Activated CD8-positive, alpha-beta memory T cell treated with anti-CD3 and anti-CD28 coated beads, Interleukin-2, amount 10 ng/mL, durations not matched to agents 7 days and 5 days (primary cell): ENCODE measurements at regions not wholly inside any gene's neighbourhood (a gene's known extent, or its start where the extent isn't known, plus 50 kb on each side); places are given as distances from the start of the nearest gene placed in this dataset.

Source experiments
- ATAC-seq: fragments of 150-1000 bp; cut with Tn5 transposase; one replicate; pipeline ENCODE4 v1.10.0; 2021; ENCODE audit warnings: moderate library complexity
- CTCF ChIA-PET: fragments of 350-600 bp; sonication (Branson Sonifier 250); formaldehyde crosslinking; loops from one replicate; lab custom pipeline; 2021; ENCODE audit warnings: antibody characterized with exemption; lab: Charles Lee
- DNase-seq: peaks from one replicate; pipeline ENCODE4 v3.0.0-alpha.2; 2020
- H3K27ac Mint-ChIP-seq: one replicate; pipeline ENCODE4 v1.8.0; 2021; ENCODE audit warnings: mild to moderate bottlenecking, mixed read lengths
- H3K27me3 Mint-ChIP-seq: one replicate; pipeline ENCODE4 v1.8.0; 2021; ENCODE audit warnings: mixed read lengths
- H3K36me3 Mint-ChIP-seq: one replicate; pipeline ENCODE4 v1.8.0; 2021; ENCODE audit warnings: mild to moderate bottlenecking, mixed read lengths
- H3K4me1 Mint-ChIP-seq: one replicate; pipeline ENCODE4 v1.8.0; 2021; ENCODE audit warnings: mixed read lengths
- H3K4me3 Mint-ChIP-seq: one replicate; pipeline ENCODE4 v1.8.0; 2021; ENCODE audit warnings: mild to moderate bottlenecking, moderate library complexity, mixed read lengths
- H3K9me3 Mint-ChIP-seq: one replicate; pipeline ENCODE4 v1.8.0; 2022; ENCODE audit warnings: low read depth, mixed read lengths

DNA sequence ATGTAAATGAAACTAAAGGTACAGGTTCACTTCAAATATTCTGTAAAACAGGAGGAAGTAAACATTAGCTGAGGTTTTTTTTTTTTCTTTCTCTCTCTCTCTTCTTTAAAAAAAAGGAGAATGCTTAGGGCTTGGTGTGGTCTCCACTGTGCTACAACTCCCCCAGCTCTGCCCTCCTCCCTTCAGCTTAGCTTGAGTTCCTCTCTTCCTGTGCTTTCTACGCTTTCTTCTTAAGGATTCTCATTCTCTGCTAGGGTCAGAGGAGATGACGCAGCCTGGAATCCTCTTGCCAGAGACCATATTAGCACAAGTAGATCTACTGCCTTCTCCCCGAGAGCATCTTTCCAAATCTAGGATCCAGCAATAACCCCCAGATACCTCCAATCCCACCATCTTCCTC, 69.1 kb upstream of the SNRK start:
- H3K27ac Mint-ChIP-seq: no peak overlapping the region
- CTCF ChIA-PET: interaction anchor here (2.3 kb wide), 1 partner anchor 255 kb away, joined by 5 read pairs; no protein-coding TSS in a partner anchor
- H3K4me1 Mint-ChIP-seq: peaks cover 5% of the 10 kb centered on the region
- no peaks in the 10 kb centered on the region for H3K27me3 Mint-ChIP-seq
- H3K9me3 Mint-ChIP-seq: no peaks in the 10 kb centered on the region
- H3K36me3 Mint-ChIP-seq: no peaks in the 10 kb centered on the region
- no peak for DNase-seq
- ATAC-seq: no peak
- no peak overlapping the region for H3K4me3 Mint-ChIP-seq

DNA sequence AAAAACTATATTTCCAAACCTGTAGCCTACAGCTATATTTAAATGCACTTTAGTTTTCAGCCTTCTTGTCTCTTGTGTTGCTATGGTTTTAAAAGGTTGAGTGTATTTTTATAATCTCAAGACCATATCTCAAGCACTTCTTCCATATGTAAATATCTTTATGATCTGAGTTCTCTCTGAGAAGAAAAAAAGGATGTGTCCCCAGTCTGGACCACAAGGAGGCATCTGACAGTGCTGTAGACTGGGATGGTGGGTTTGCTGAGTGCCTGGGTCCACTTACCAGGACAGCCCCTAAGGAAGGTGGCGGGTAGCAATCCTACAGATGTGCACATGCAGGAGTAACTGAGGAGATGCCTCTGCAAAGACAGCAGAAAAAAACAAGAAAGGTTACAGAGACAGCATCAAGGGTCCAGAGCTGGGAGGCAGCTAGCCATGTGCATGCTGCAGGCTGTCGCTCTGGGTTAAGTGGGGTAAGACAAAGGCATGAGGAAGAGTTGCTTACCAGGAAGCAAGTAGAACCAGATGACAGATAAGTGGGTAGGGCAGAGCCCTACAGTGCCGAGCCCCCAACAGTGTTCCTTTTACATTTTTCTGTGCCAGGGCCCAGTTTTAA, 70.6 kb upstream of the SNRK start:
- H3K27ac Mint-ChIP-seq: no peak overlapping the region
- no peaks in the 10 kb centered on the region for H3K27me3 Mint-ChIP-seq
- CTCF ChIA-PET: interaction anchor here (1.6 kb wide), 1 partner anchor 24 kb away, joined by 3 read pairs; no protein-coding TSS in a partner anchor
- peaks cover 5% of the 10 kb centered on the region for H3K4me1 Mint-ChIP-seq
- H3K9me3 Mint-ChIP-seq: no peaks in the 10 kb centered on the region
- ATAC-seq (no peak), DNase-seq (no peak)
- no peaks in the 10 kb centered on the region for H3K36me3 Mint-ChIP-seq
- no peak overlapping the region for H3K4me3 Mint-ChIP-seq

- Mint-ChIP-seq H3K4me1 (peaks cover 3% of the 10 kb centered on the region), H3K36me3 (no peaks in the 10 kb centered on the region), H3K27ac (no peak overlapping the region), H3K4me3 (no peak overlapping the region), H3K27me3 (no peaks in the 10 kb centered on the region), H3K9me3 (no peaks in the 10 kb centered on the region)
- DNase-seq (no peak), ATAC-seq (no peak)
- CTCF ChIA-PET: interaction anchor here (1.6 kb wide), 1 partner anchor 24 kb away, joined by 3 read pairs; no protein-coding TSS in a partner anchor
Observed at GRCh38 chr3:43215138-43215537, 71.2 kb upstream of the SNRK start.

DNA sequence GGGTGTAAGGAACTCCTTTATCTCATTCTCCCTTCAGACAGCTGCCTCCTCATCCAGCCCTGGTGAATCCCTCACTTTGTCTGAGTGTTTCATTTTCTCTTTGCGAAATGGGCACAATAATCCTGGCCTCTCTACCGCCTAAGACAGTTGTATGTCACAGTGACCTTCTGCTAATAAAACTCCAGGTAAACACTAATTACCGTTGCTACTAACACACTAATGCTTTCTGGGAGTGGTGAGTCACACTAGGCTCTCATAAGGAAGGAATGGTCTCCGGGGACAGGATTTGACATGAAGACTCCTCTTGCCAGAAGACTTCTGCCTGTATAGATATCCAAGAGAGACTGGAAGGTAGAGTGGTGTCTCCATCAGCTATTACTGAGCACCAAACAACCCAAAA, 71.7 kb upstream of the SNRK start:
- H3K36me3 Mint-ChIP-seq: no peaks in the 10 kb centered on the region
- CTCF ChIA-PET: no interaction called here
- no peak overlapping the region for H3K4me3 Mint-ChIP-seq
- H3K4me1 Mint-ChIP-seq: peaks cover 3% of the 10 kb centered on the region
- no peak for DNase-seq
- no peak for ATAC-seq
- no peaks in the 10 kb centered on the region for H3K27me3 Mint-ChIP-seq
- H3K27ac Mint-ChIP-seq: no peak overlapping the region
- H3K9me3 Mint-ChIP-seq: no peaks in the 10 kb centered on the region

- H3K4me1 Mint-ChIP-seq: peaks cover 3% of the 10 kb centered on the region
- no peaks in the 10 kb centered on the region for H3K27me3 Mint-ChIP-seq
- DNase-seq: no peak
- H3K4me3 Mint-ChIP-seq: no peak overlapping the region
- CTCF ChIA-PET: interaction anchor here (1.1 kb wide), 1 partner anchor 28 kb away, joined by 3 read pairs; no protein-coding TSS in a partner anchor
- ATAC-seq: no peak
- H3K27ac Mint-ChIP-seq: no peak overlapping the region
- no peaks in the 10 kb centered on the region for H3K9me3 Mint-ChIP-seq
- H3K36me3 Mint-ChIP-seq: no peaks in the 10 kb centered on the region
Observed at GRCh38 chr3:43213631-43214030, 72.7 kb upstream of the SNRK start.

DNA sequence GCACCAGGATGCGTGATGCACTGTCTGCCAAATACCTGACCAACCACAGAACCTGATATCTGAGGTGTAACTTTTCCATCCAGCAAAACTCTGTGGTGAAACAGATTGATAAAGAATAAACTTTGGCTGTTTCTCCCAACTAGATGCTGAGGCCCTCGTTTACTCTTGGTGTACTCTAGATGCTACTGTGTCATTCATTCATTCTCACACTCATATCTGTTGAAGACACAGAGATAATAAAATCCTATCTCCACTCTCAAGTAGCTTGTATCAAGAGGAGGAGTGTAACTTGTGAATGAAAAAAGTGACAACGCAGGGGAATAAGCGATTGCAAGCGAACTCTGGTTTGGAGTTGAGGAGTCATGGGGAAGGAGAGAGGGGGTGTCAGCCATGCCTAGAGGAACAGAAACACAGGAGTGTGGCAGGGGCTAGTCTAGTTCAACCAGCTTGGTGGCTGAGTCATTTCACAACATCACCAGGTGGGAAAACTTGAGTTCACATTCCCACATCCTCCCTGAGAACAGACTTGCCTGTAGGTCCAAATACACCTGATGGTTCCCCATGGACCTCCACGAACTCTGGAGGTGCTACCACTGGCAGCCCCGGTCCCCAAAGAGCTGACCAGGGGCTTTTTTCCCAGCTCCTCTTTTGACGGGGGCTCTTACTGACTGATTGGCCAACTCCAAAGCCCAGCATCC, 73.3 kb upstream of the SNRK start:
- Mint-ChIP-seq H3K9me3 (no peaks in the 10 kb centered on the region), H3K4me1 (peaks cover 3% of the 10 kb centered on the region)
- no peak for ATAC-seq

GRCh38 chr3:43211681-43212080, 74.7 kb upstream of the SNRK start:
- DNase-seq: no peak
- Mint-ChIP-seq H3K27me3 (no peaks in the 10 kb centered on the region), H3K36me3 (no peaks in the 10 kb centered on the region), H3K27ac (no peak overlapping the region), H3K4me1 (peaks cover 3% of the 10 kb centered on the region), H3K9me3 (peaks cover 1% of the 10 kb centered on the region), H3K4me3 (no peak overlapping the region)
- CTCF ChIA-PET: interaction anchor here (1.1 kb wide), 1 partner anchor 48 kb away, joined by 3 read pairs; no protein-coding TSS in a partner anchor
- no peak for ATAC-seq

More for the DNA sequence above, 73.3 kb upstream of the SNRK start:
- Mint-ChIP-seq H3K4me3 (no peak overlapping the region), H3K27me3 (no peaks in the 10 kb centered on the region), H3K27ac (no peak overlapping the region), H3K36me3 (no peaks in the 10 kb centered on the region)
- DNase-seq: no peak
- CTCF ChIA-PET: interaction anchor here (1.1 kb wide), 1 partner anchor 29 kb away, joined by 3 read pairs; no protein-coding TSS in a partner anchor

DNA sequence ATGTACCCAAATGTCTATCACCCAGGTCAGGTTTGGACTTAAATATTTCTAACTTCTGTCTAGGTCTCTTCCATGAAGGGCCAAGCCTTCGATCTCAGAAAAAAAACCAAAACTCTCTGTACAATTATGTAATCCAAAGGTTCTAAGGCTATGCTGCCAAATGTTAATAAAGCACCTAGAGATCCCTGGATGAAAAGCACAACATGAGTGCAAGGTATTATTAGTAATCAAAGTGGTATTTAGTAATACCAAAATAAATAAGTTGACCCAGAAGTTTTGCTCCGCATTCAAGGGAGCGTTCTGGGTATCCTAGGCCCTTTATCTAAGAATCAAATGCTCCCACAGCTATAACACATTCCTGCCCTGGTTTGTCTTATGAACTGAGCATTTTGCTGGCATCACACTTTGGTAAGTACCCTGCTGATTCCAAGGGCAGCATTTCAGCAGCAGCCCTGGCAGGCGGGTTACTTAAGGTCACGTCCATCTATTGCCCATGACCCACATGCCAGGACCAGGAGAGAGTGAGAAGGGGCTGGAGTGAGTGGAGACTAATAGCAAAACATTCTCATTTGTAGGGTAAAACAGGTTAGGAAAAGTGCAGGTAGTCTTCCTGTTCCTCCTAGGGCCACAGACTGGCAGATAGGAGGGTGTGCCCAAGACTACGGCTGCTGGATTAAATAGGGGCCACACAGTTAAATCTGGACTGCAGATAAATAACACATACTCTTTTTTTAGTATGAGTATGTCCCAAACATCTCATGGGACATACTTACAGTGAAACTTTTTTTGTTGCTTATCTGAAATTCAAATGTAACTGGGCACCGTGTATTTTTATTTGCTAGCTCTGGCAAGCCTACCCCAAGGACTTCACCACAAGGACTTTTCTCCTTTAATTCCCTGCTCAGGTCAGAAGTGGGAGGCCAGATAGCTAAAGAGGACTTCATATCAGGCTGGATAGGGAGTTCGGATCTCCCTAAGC, 76.0 kb upstream of the SNRK start:
- CTCF ChIA-PET: interaction anchor here (0.8 kb wide), 1 partner anchor 48 kb away, joined by 3 read pairs; no protein-coding TSS in a partner anchor
- H3K9me3 Mint-ChIP-seq: peaks cover 2% of the 10 kb centered on the region
- no peak for DNase-seq
- H3K4me1 Mint-ChIP-seq: no peaks in the 10 kb centered on the region
- H3K36me3 Mint-ChIP-seq: no peaks in the 10 kb centered on the region
- no peaks in the 10 kb centered on the region for H3K27me3 Mint-ChIP-seq
- no peak overlapping the region for H3K4me3 Mint-ChIP-seq
- no peak for ATAC-seq
- no peak overlapping the region for H3K27ac Mint-ChIP-seq

GRCh38 chr3:43207628-43208085, 78.7 kb upstream of the SNRK start:
- no peaks in the 10 kb centered on the region for H3K36me3 Mint-ChIP-seq
- H3K4me3 Mint-ChIP-seq: no peak overlapping the region
- DNase-seq (no peak), ATAC-seq (no peak)
- CTCF ChIA-PET: no interaction called here
- peaks cover 2% of the 10 kb centered on the region for H3K9me3 Mint-ChIP-seq
- no peaks in the 10 kb centered on the region for H3K27me3 Mint-ChIP-seq
- no peaks in the 10 kb centered on the region for H3K4me1 Mint-ChIP-seq
- H3K27ac Mint-ChIP-seq: no peak overlapping the region

- Mint-ChIP-seq H3K36me3 (no peaks in the 10 kb centered on the region), H3K4me3 (no peak overlapping the region), H3K27ac (no peak overlapping the region), H3K27me3 (no peaks in the 10 kb centered on the region), H3K4me1 (no peaks in the 10 kb centered on the region), H3K9me3 (peaks cover 2% of the 10 kb centered on the region)
- CTCF ChIA-PET: interaction anchor here (1.0 kb wide), 1 partner anchor 78 kb away, joined by 3 read pairs; no protein-coding TSS in a partner anchor
- ATAC-seq (no peak), DNase-seq (no peak)
Observed at GRCh38 chr3:43206632-43207031, 79.7 kb upstream of the SNRK start.

GRCh38 chr3:43206105-43206504, 80.2 kb upstream of the SNRK start:
- ATAC-seq (no peak), DNase-seq (no peak)
- CTCF ChIA-PET: interaction anchor here (1.0 kb wide), 1 partner anchor 79 kb away, joined by 3 read pairs; no protein-coding TSS in a partner anchor
- Mint-ChIP-seq H3K27ac (no peak overlapping the region), H3K36me3 (no peaks in the 10 kb centered on the region), H3K27me3 (no peaks in the 10 kb centered on the region), H3K4me1 (no peaks in the 10 kb centered on the region), H3K9me3 (peaks cover 2% of the 10 kb centered on the region), H3K4me3 (no peak overlapping the region)

GRCh38 chr3:43203022-43203421, 83.3 kb upstream of the SNRK start:
- Mint-ChIP-seq H3K27ac (no peak overlapping the region), H3K4me3 (no peak overlapping the region), H3K9me3 (peaks cover 2% of the 10 kb centered on the region), H3K36me3 (no peaks in the 10 kb centered on the region), H3K4me1 (peaks cover 5% of the 10 kb centered on the region), H3K27me3 (peaks cover 9% of the 10 kb centered on the region)
- ATAC-seq: no peak
- DNase-seq: no peak
- CTCF ChIA-PET: interaction anchor here (1.3 kb wide), 1 partner anchor 299 kb away, joined by 5 read pairs; no protein-coding TSS in a partner anchor

GRCh38 chr3:43201581-43201980, 84.8 kb upstream of the SNRK start:
- CTCF ChIA-PET: interaction anchor here (1.1 kb wide), 1 partner anchor 39 kb away, joined by 4 read pairs; no protein-coding TSS in a partner anchor
- no peaks in the 10 kb centered on the region for H3K36me3 Mint-ChIP-seq
- peaks cover 9% of the 10 kb centered on the region for H3K27me3 Mint-ChIP-seq
- H3K4me3 Mint-ChIP-seq: no peak overlapping the region
- H3K4me1 Mint-ChIP-seq: peaks cover 5% of the 10 kb centered on the region
- DNase-seq (no peak), ATAC-seq (no peak)
- no peaks in the 10 kb centered on the region for H3K9me3 Mint-ChIP-seq
- H3K27ac Mint-ChIP-seq: no peak overlapping the region
